ENCODE measurements at regions not wholly inside any gene's neighbourhood (a gene's known extent, or its start where the extent isn't known, plus 50 kb on each side); places are given as distances from the start of the nearest gene placed in this dataset.

GRCh38 chr10:2812631-2813030, 254.7 kb upstream of the PFKP start:
- Mint-ChIP-seq H3K36me3 (peaks cover 0 to 4% (median 0%) of the 10 kb centered on the region in 5 donors), H3K4me3 (no peak overlapping the region)

GRCh38 chr10:2800178-2800577, 267.2 kb upstream of the PFKP start:
- no peaks in the 10 kb centered on the region for H3K27me3 ChIP-seq (ENCODE audit: control insufficient read depth in 2 of 2, insufficient read depth in 2 of 2, low read length in 2 of 2)
- H3K4me3 ChIP-seq (ENCODE audit: low read length), result no peak overlapping the region
- H3K4me1 ChIP-seq (ENCODE audit: control insufficient read depth in 2 of 2, insufficient read depth in 2 of 2, low read length in 2 of 2), result no peaks in the 10 kb centered on the region
- Mint-ChIP-seq H3K27ac (no peak overlapping the region), H3K9me3 (peaks cover 0 to 15% (median 2%) of the 10 kb centered on the region in 11 donors), H3K36me3 (no peaks in the 10 kb centered on the region), H3K27me3 (peaks cover 8 to 41% (median 29%) of the 10 kb centered on the region in 5 donors), H3K4me1 (no peaks in the 10 kb centered on the region), H3K4me3 (no peak overlapping the region)
- H3K36me3 ChIP-seq (ENCODE audit: control insufficient read depth in 2 of 3, insufficient read depth in 3 of 3, low read length in 3 of 3), result no peaks in the 10 kb centered on the region
- ChIA-PET POLR2A (no interaction called here), CTCF (no interaction called here)
- ATAC-seq, result no peak
- H3K9me3 ChIP-seq (ENCODE audit: control insufficient read depth in 2 of 3, low read length in 3 of 3), result no peaks in the 10 kb centered on the region
- intact Hi-C loops (cut with micrococcal nuclease), result no loop called here
- no peak overlapping the region for H3K27ac ChIP-seq (ENCODE audit: low read depth, low read length)
- no peak for DNase-seq

More at GRCh38 chr10:2812631-2813030, 254.7 kb upstream of the PFKP start:
- no peaks in the 10 kb centered on the region for H3K27me3 ChIP-seq (ENCODE audit: control insufficient read depth in 2 of 2, insufficient read depth in 2 of 2, low read length in 2 of 2)
- no peak overlapping the region for H3K27ac Mint-ChIP-seq
- intact Hi-C loops (cut with micrococcal nuclease), result no loop called here
- H3K9me3 Mint-ChIP-seq, result peaks cover 0 to 12% (median 3%) of the 10 kb centered on the region in 11 donors
- no peaks in the 10 kb centered on the region for H3K4me1 Mint-ChIP-seq
- POLR2A ChIA-PET, result no interaction called here
- no peaks in the 10 kb centered on the region for H3K36me3 ChIP-seq (ENCODE audit: control insufficient read depth in 2 of 3, insufficient read depth in 3 of 3, low read length in 3 of 3)
- no peak for ATAC-seq
- CTCF ChIA-PET, result no interaction called here
- no peak for DNase-seq
- peaks cover 0 to 11% (median 3%) of the 10 kb centered on the region in 5 donors for H3K27me3 Mint-ChIP-seq
- no peak overlapping the region for H3K27ac ChIP-seq (ENCODE audit: low read depth, low read length)
- no peaks in the 10 kb centered on the region for H3K4me1 ChIP-seq (ENCODE audit: control insufficient read depth in 2 of 2, insufficient read depth in 2 of 2, low read length in 2 of 2)
- H3K9me3 ChIP-seq (ENCODE audit: control insufficient read depth in 2 of 3, low read length in 3 of 3), result no peaks in the 10 kb centered on the region
- no peak overlapping the region for H3K4me3 ChIP-seq (ENCODE audit: low read length)

GRCh38 chr10:2798336-2799022, 268.9 kb upstream of the PFKP start:
- no peak for ATAC-seq
- CTCF ChIA-PET, result no interaction called here

GRCh38 chr10:2791774-2792443, 275.4 kb upstream of the PFKP start:
- Histone ChIP-seq H3K36me3 (ENCODE audit: control insufficient read depth in 2 of 3, insufficient read depth in 3 of 3, low read length in 3 of 3) (no peaks in the 10 kb centered on the region), H3K4me3 (ENCODE audit: low read length) (no peak overlapping the region), H3K27me3 (ENCODE audit: control insufficient read depth in 2 of 2, insufficient read depth in 2 of 2, low read length in 2 of 2) (no peaks in the 10 kb centered on the region), H3K27ac (ENCODE audit: low read depth, low read length) (no peak overlapping the region), H3K9me3 (ENCODE audit: control insufficient read depth in 2 of 3, low read length in 3 of 3) (no peaks in the 10 kb centered on the region), H3K4me1 (ENCODE audit: control insufficient read depth in 2 of 2, insufficient read depth in 2 of 2, low read length in 2 of 2) (no peaks in the 10 kb centered on the region)
- Mint-ChIP-seq H3K27me3 (peaks cover 3 to 31% (median 15%) of the 10 kb centered on the region in 5 donors), H3K4me3 (peak overlapping the region in 1 of 10 donors; percentile 29), H3K36me3 (peaks cover 0 to 6% (median 0%) of the 10 kb centered on the region in 5 donors), H3K27ac (no peak overlapping the region), H3K9me3 (peaks cover 0 to 35% (median 2%) of the 10 kb centered on the region in 11 donors), H3K4me1 (peaks cover 0 to 22% (median 0%) of the 10 kb centered on the region in 7 donors)
- ATAC-seq, result no peak
- ChIA-PET POLR2A (no interaction called here), CTCF (no interaction called here)
- peak in 1 of 9 donors; percentile 27 for DNase-seq
- intact Hi-C loops (cut with micrococcal nuclease), result no loop called here

More at GRCh38 chr10:2798336-2799022, 268.9 kb upstream of the PFKP start:
- no peak overlapping the region for H3K27ac Mint-ChIP-seq
- no peak overlapping the region for H3K4me3 ChIP-seq (ENCODE audit: low read length)
- DNase-seq, result no peak
- H3K9me3 Mint-ChIP-seq, result peaks cover 0 to 28% (median 5%) of the 10 kb centered on the region in 11 donors
- no peak overlapping the region for H3K27ac ChIP-seq (ENCODE audit: low read depth, low read length)
- no peaks in the 10 kb centered on the region for H3K27me3 ChIP-seq (ENCODE audit: control insufficient read depth in 2 of 2, insufficient read depth in 2 of 2, low read length in 2 of 2)
- intact Hi-C loops (cut with micrococcal nuclease), result no loop called here
- no peak overlapping the region for H3K4me3 Mint-ChIP-seq
- peaks cover 8 to 49% (median 24%) of the 10 kb centered on the region in 5 donors for H3K27me3 Mint-ChIP-seq
- H3K36me3 Mint-ChIP-seq, result peaks cover 0 to 6% (median 0%) of the 10 kb centered on the region in 5 donors
- H3K36me3 ChIP-seq (ENCODE audit: control insufficient read depth in 2 of 3, insufficient read depth in 3 of 3, low read length in 3 of 3), result no peaks in the 10 kb centered on the region
- H3K4me1 Mint-ChIP-seq, result no peaks in the 10 kb centered on the region
- POLR2A ChIA-PET, result no interaction called here
- H3K9me3 ChIP-seq (ENCODE audit: control insufficient read depth in 2 of 3, low read length in 3 of 3), result no peaks in the 10 kb centered on the region
- no peaks in the 10 kb centered on the region for H3K4me1 ChIP-seq (ENCODE audit: control insufficient read depth in 2 of 2, insufficient read depth in 2 of 2, low read length in 2 of 2)

GRCh38 chr10:2790396-2791188, 276.8 kb upstream of the PFKP start:
- POLR2A ChIA-PET, result no interaction called here
- CTCF ChIA-PET, result no interaction called here
- H3K36me3 Mint-ChIP-seq, result peaks cover 0 to 6% (median 0%) of the 10 kb centered on the region in 5 donors

GRCh38 chr10:2786251-2786650, 281.1 kb upstream of the PFKP start:
- intact Hi-C loops (cut with micrococcal nuclease), result no loop called here
- Mint-ChIP-seq H3K9me3 (peaks cover 0 to 11% (median 0%) of the 10 kb centered on the region in 11 donors), H3K27me3 (peaks cover 14 to 51% (median 24%) of the 10 kb centered on the region in 5 donors), H3K36me3 (peaks cover 0 to 5% (median 0%) of the 10 kb centered on the region in 5 donors), H3K27ac (no peak overlapping the region), H3K4me3 (no peak overlapping the region), H3K4me1 (peaks cover 0 to 5% (median 0%) of the 10 kb centered on the region in 7 donors)
- Histone ChIP-seq H3K27me3 (ENCODE audit: control insufficient read depth in 2 of 2, insufficient read depth in 2 of 2, low read length in 2 of 2) (no peaks in the 10 kb centered on the region), H3K4me3 (ENCODE audit: low read length) (no peak overlapping the region), H3K9me3 (ENCODE audit: control insufficient read depth in 2 of 3, low read length in 3 of 3) (no peaks in the 10 kb centered on the region), H3K4me1 (ENCODE audit: control insufficient read depth in 2 of 2, insufficient read depth in 2 of 2, low read length in 2 of 2) (no peaks in the 10 kb centered on the region), H3K36me3 (ENCODE audit: control insufficient read depth in 2 of 3, insufficient read depth in 3 of 3, low read length in 3 of 3) (no peaks in the 10 kb centered on the region), H3K27ac (ENCODE audit: low read depth, low read length) (no peak overlapping the region)
- DNase-seq (no peak), ATAC-seq (no peak)
- ChIA-PET CTCF (no interaction called here), POLR2A (no interaction called here)

More at GRCh38 chr10:2790396-2791188, 276.8 kb upstream of the PFKP start:
- DNase-seq (no peak), ATAC-seq (no peak)
- Mint-ChIP-seq H3K4me3 (no peak overlapping the region), H3K27ac (no peak overlapping the region), H3K27me3 (peaks cover 3 to 31% (median 15%) of the 10 kb centered on the region in 5 donors), H3K9me3 (peaks cover 0 to 25% (median 0%) of the 10 kb centered on the region in 11 donors), H3K4me1 (peaks cover 0 to 22% (median 0%) of the 10 kb centered on the region in 7 donors)
- intact Hi-C loops (cut with micrococcal nuclease), result no loop called here
- no peak overlapping the region for H3K27ac ChIP-seq (ENCODE audit: low read depth, low read length)
- H3K9me3 ChIP-seq (ENCODE audit: control insufficient read depth in 2 of 3, low read length in 3 of 3), result no peaks in the 10 kb centered on the region
- no peaks in the 10 kb centered on the region for H3K4me1 ChIP-seq (ENCODE audit: control insufficient read depth in 2 of 2, insufficient read depth in 2 of 2, low read length in 2 of 2)
- no peaks in the 10 kb centered on the region for H3K27me3 ChIP-seq (ENCODE audit: control insufficient read depth in 2 of 2, insufficient read depth in 2 of 2, low read length in 2 of 2)
- H3K36me3 ChIP-seq (ENCODE audit: control insufficient read depth in 2 of 3, insufficient read depth in 3 of 3, low read length in 3 of 3), result no peaks in the 10 kb centered on the region
- no peak overlapping the region for H3K4me3 ChIP-seq (ENCODE audit: low read length)

All from naive thymus-derived CD4-positive, alpha-beta T cell (primary cell).